HG03571 (cell line): ENCODE measurements at regions not wholly inside any gene's neighbourhood (a gene's known extent, or its start where the extent isn't known, plus 50 kb on each side); places are given as distances from the start of the nearest gene placed in this dataset.
"Not testable (repeated sequence)": the region's sequence is repeated elsewhere in the genome, so short reads cannot be mapped to it uniquely, and the experiment has no call there.

ENCODE experiments used
- ATAC-seq: cut with Tn5 transposase; IDR thresholded peaks from one replicate; pipeline ENCODE4 v1.9.1; 2021; ENCODE audit not compliant: unreplicated experiment

GRCh38 chr1:213415691-213416380 lies 364.8 kb downstream of the RPS6KC1 start:
- no peak for ATAC-seq

- no peak for ATAC-seq
Measured at GRCh38 chr1:213416461-213417224, 365.6 kb downstream of the RPS6KC1 start.

GRCh38 chr1:213417225-213417820 lies 366.3 kb downstream of the RPS6KC1 start:
- ATAC-seq: no peak

- ATAC-seq: no peak
Measured at GRCh38 chr1:213417846-213418245, 366.8 kb downstream of the RPS6KC1 start.

GRCh38 chr1:213418268-213419071 lies 367.4 kb downstream of the RPS6KC1 start:
- no peak for ATAC-seq

GRCh38 chr1:213419401-213420030 lies 368.5 kb downstream of the RPS6KC1 start:
- no peak for ATAC-seq

- ATAC-seq: not testable (repeated sequence)
Measured at GRCh38 chr1:213421178-213421577, 370.1 kb downstream of the RPS6KC1 start.

GRCh38 chr1:213423041-213423440 lies 372.0 kb downstream of the RPS6KC1 start:
- ATAC-seq: no peak

- ATAC-seq: no peak
Measured at GRCh38 chr1:213423605-213424004, 372.6 kb downstream of the RPS6KC1 start.

- no peak for ATAC-seq
Measured at GRCh38 chr1:213425376-213426030, 374.5 kb downstream of the RPS6KC1 start.

GRCh38 chr1:213429642-213430041 lies 378.6 kb downstream of the RPS6KC1 start:
- ATAC-seq: no peak

- ATAC-seq: no peak
Measured at GRCh38 chr1:213435715-213436114, 384.7 kb downstream of the RPS6KC1 start.

GRCh38 chr1:213438339-213438738 lies 387.3 kb downstream of the RPS6KC1 start:
- ATAC-seq: no peak

- no peak for ATAC-seq
Measured at GRCh38 chr1:213439703-213440102, 388.7 kb downstream of the RPS6KC1 start.

GRCh38 chr1:213440766-213441165 lies 389.7 kb downstream of the RPS6KC1 start:
- no peak for ATAC-seq

- no peak for ATAC-seq
Measured at GRCh38 chr1:213443415-213443814, 392.4 kb downstream of the RPS6KC1 start.

- ATAC-seq: no peak
Measured at GRCh38 chr1:213444224-213444623, 393.2 kb downstream of the RPS6KC1 start.

- ATAC-seq: no peak
Measured at GRCh38 chr1:213446496-213446895, 395.5 kb downstream of the RPS6KC1 start.

- no peak for ATAC-seq
Measured at GRCh38 chr1:213448360-213448759, 397.3 kb downstream of the RPS6KC1 start.

- no peak for ATAC-seq
Measured at GRCh38 chr1:213448776-213449175, 397.7 kb downstream of the RPS6KC1 start.
